HEK293 (cell line): ENCODE measurements at regions not wholly inside any gene's neighbourhood (a gene's known extent, or its start where the extent isn't known, plus 50 kb on each side); places are given as distances from the start of the nearest gene placed in this dataset.

Experiments
- CTCF ChIA-PET: fragments of 350-600 bp; formaldehyde crosslinking; extraction: SDS; loops from one replicate; lab custom pipeline; 2021; ENCODE audit warnings: antibody characterized with exemption; lab: Yijun Ruan, JAX
- POLR2A ChIA-PET: fragments of 300-600 bp; formaldehyde crosslinking; extraction: SDS; loops from one replicate; lab custom pipeline; 2020; ENCODE audit warnings: antibody characterized with exemption, inconsistent platforms; lab: Yijun Ruan, JAX
- H3K27ac ChIP-seq: fragments of 200-500 bp; sonication (Bioruptor generic); 2 replicates; pipeline ENCODE4 v1.5.1; 2014; ENCODE audit warnings: low read depth, low read length, control low read depth, inconsistent platforms; ENCODE audit errors: extremely low read depth
- H3K36me3 ChIP-seq, 2 experiments: fragments of 200-500 bp in 1 of 2; sonication (Bioruptor generic) in 1 of 2; 1 replicate in 1 of 2; 2 replicates in 1 of 2; pipeline ENCODE4 v1.5.1; 2014 to 2017; ENCODE audit warnings: inconsistent platforms in 2 of 2, low read length in 2 of 2; ENCODE audit not compliant: control insufficient read depth in 2 of 2, insufficient read depth in 1 of 2
- H3K4me1 ChIP-seq: fragments of 200-500 bp; sonication (Bioruptor generic); 2 replicates; pipeline ENCODE4 v1.5.1; 2014; ENCODE audit warnings: mild to moderate bottlenecking, low read length, inconsistent platforms; ENCODE audit not compliant: control insufficient read depth, insufficient read depth
- H3K4me3 ChIP-seq: 2 replicates; pipeline ENCODE4 v1.5.1; 2011; ENCODE audit warnings: low read depth, mild to moderate bottlenecking, control low read depth, low read length, moderate library complexity
- H3K9me3 ChIP-seq: fragments of 200-500 bp; sonication (Bioruptor generic); 2 replicates; pipeline ENCODE4 v1.5.1; 2014; ENCODE audit warnings: low read depth, low read length, inconsistent platforms; ENCODE audit not compliant: control insufficient read depth, insufficient read depth
- SCRT1 ChIP-seq: fragments of 450-650 bp; formaldehyde crosslinking; IDR thresholded peaks from 2 replicates; pipeline ENCODE4 v1.5.1; 2016; ENCODE audit warnings: missing biosample characterization, missing genetic modification characterization, borderline replicate concordance
- YY1 ChIP-seq: fragments of 450-650 bp; formaldehyde crosslinking; IDR thresholded peaks from 2 replicates; pipeline ENCODE4 v1.5.1; 2018; ENCODE audit warnings: missing biosample characterization, missing genetic modification characterization
- ZBTB17 ChIP-seq: fragments of 450-650 bp; formaldehyde crosslinking; IDR thresholded peaks from 2 replicates; pipeline ENCODE4 v1.5.1; 2016; ENCODE audit warnings: missing biosample characterization, missing genetic modification characterization
- ZBTB20 ChIP-seq: fragments of 450-650 bp; formaldehyde crosslinking; IDR thresholded peaks from 2 replicates; pipeline ENCODE4 v1.5.1; 2016; ENCODE audit warnings: missing biosample characterization, missing genetic modification characterization
- ZFP37 ChIP-seq: fragments of 450-650 bp; formaldehyde crosslinking; IDR thresholded peaks from 2 replicates; pipeline ENCODE4 v1.5.1; 2016; ENCODE audit warnings: missing biosample characterization, missing genetic modification characterization
- ZFP69B ChIP-seq: fragments of 450-650 bp; formaldehyde crosslinking; IDR thresholded peaks from 2 replicates; pipeline ENCODE4 v1.5.1; 2016; ENCODE audit warnings: missing biosample characterization, missing genetic modification characterization
- ZNF112 ChIP-seq: fragments of 450-650 bp; formaldehyde crosslinking; IDR thresholded peaks from 2 replicates; pipeline ENCODE4 v1.5.0; 2017; ENCODE audit warnings: missing biosample characterization, missing genetic modification characterization
- ZNF169 ChIP-seq: fragments of 450-650 bp; formaldehyde crosslinking; IDR thresholded peaks from 2 replicates; pipeline ENCODE4 v1.5.1; 2016; ENCODE audit warnings: missing biosample characterization, missing genetic modification characterization
- ZNF223 ChIP-seq: fragments of 450-650 bp; formaldehyde crosslinking; IDR thresholded peaks from 2 replicates; pipeline ENCODE4 v1.5.1; 2016; ENCODE audit warnings: missing biosample characterization, missing genetic modification characterization
- ZNF302 ChIP-seq: fragments of 450-650 bp; formaldehyde crosslinking; IDR thresholded peaks from 2 replicates; pipeline ENCODE4 v1.5.1; 2016; ENCODE audit warnings: missing biosample characterization, missing genetic modification characterization, low read depth
- ZNF530 ChIP-seq: fragments of 450-650 bp; formaldehyde crosslinking; IDR thresholded peaks from 2 replicates; pipeline ENCODE4 v1.5.1; 2016; ENCODE audit warnings: low read depth, missing biosample characterization, missing genetic modification characterization
- ZNF624 ChIP-seq: fragments of 450-650 bp; formaldehyde crosslinking; IDR thresholded peaks from 2 replicates; pipeline ENCODE4 v1.5.1; 2017; ENCODE audit warnings: missing biosample characterization, missing genetic modification characterization
- ZNF629 ChIP-seq: fragments of 450-650 bp; formaldehyde crosslinking; IDR thresholded peaks from 2 replicates; pipeline ENCODE4 v1.5.1; 2017; ENCODE audit warnings: missing biosample characterization, missing genetic modification characterization
- ZNF654 ChIP-seq: fragments of 450-650 bp; formaldehyde crosslinking; IDR thresholded peaks from 2 replicates; pipeline ENCODE4 v1.5.1; 2016; ENCODE audit warnings: low read depth, missing biosample characterization, missing genetic modification characterization
- ZNF664 ChIP-seq: fragments of 450-650 bp; formaldehyde crosslinking; IDR thresholded peaks from 2 replicates; pipeline ENCODE4 v1.5.1; 2016; ENCODE audit warnings: missing biosample characterization, missing genetic modification characterization
- ZNF670 ChIP-seq: fragments of 450-650 bp; formaldehyde crosslinking; IDR thresholded peaks from 2 replicates; pipeline ENCODE4 v1.5.1; 2016; ENCODE audit warnings: missing biosample characterization, missing genetic modification characterization, low read depth
- ZNF76 ChIP-seq: fragments of 450-650 bp; formaldehyde crosslinking; IDR thresholded peaks from 2 replicates; pipeline ENCODE4; 2016; ENCODE audit warnings: low read depth, missing biosample characterization, missing genetic modification characterization, borderline replicate concordance
- ZNF776 ChIP-seq: fragments of 450-650 bp; formaldehyde crosslinking; IDR thresholded peaks from 2 replicates; pipeline ENCODE4 v1.5.0; 2017; ENCODE audit warnings: missing biosample characterization, missing genetic modification characterization, borderline replicate concordance
- TF ChIP-seq, protein P1 (sequence below): fragments of 450-650 bp; formaldehyde crosslinking; IDR thresholded peaks from 2 replicates; pipeline ENCODE4 v1.5.1; 2016; ENCODE audit warnings: missing biosample characterization, missing genetic modification characterization
- TF ChIP-seq, protein P2 (sequence below): fragments of 450-650 bp; formaldehyde crosslinking; IDR thresholded peaks from 2 replicates; pipeline ENCODE4; 2016; ENCODE audit warnings: missing biosample characterization, missing genetic modification characterization
- TF ChIP-seq, protein P3 (sequence below): fragments of 450-650 bp; formaldehyde crosslinking; IDR thresholded peaks from 2 replicates; pipeline ENCODE4 v1.5.0; 2017; ENCODE audit warnings: missing biosample characterization, missing genetic modification characterization, borderline replicate concordance

DNA sequence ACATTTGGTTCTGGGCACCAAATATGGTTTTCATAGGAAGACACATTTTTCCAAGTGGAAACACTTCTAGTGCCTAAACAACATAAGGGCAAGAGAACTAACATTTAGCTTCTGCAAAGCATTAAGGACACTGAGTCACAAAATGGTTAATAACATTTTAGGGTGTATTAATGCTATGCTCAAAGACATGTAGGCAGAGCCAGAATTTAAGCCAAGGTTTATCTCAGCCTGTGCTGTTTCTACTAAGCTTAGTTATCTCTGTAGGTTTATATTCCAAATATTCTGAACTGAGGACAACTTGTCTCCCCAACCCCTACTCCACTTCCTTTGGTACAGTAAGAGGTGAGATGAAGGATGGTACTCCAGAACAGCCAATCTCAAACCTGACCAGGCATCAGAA is 54.1 kb upstream of the AKAP13 start:
- ChIA-PET POLR2A (no interaction called here), CTCF (interaction anchor here (0.9 to 9.2 kb wide), 5 partner anchors 8 to 179 kb away, joined by 3 to 117 read pairs (median 5); no protein-coding TSS in a partner anchor)
- H3K9me3 ChIP-seq = no peaks in the 10 kb centered on the region
- no peak overlapping the region for H3K4me3 ChIP-seq
- H3K36me3 ChIP-seq = no peaks in the 10 kb centered on the region
- TF ChIP-seq ZNF624 (tag by site-specific recombination) = no peak
- no peak for TF ChIP-seq ZNF76 (tag by site-specific recombination)
- TF ChIP-seq, protein P1, sequence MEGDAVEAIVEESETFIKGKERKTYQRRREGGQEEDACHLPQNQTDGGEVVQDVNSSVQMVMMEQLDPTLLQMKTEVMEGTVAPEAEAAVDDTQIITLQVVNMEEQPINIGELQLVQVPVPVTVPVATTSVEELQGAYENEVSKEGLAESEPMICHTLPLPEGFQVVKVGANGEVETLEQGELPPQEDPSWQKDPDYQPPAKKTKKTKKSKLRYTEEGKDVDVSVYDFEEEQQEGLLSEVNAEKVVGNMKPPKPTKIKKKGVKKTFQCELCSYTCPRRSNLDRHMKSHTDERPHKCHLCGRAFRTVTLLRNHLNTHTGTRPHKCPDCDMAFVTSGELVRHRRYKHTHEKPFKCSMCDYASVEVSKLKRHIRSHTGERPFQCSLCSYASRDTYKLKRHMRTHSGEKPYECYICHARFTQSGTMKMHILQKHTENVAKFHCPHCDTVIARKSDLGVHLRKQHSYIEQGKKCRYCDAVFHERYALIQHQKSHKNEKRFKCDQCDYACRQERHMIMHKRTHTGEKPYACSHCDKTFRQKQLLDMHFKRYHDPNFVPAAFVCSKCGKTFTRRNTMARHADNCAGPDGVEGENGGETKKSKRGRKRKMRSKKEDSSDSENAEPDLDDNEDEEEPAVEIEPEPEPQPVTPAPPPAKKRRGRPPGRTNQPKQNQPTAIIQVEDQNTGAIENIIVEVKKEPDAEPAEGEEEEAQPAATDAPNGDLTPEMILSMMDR (tag by site-specific recombination) = no peak
- H3K4me1 ChIP-seq = no peaks in the 10 kb centered on the region
- no peak overlapping the region for H3K27ac ChIP-seq

DNA sequence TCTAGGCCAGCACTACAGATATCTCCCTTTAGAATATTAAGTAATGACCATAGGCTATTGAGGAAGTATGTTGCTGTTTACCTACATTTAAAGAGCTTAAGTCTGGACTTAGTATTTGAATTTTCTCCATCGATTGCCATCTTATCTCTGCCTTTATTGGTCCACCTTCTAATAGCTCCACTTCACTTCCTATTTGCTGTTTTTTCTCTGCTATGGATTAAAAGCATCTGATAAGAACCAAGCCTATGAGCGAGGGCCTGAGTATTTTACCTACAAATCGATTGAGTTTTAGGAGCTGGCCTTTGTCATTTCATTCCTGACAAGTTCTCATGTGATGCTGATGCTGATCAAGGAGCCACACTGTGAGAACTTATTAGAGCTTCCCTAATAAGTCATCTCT is 52.6 kb upstream of the AKAP13 start:
- Histone ChIP-seq H3K4me3 (no peak overlapping the region), H3K36me3 (no peaks in the 10 kb centered on the region), H3K4me1 (no peaks in the 10 kb centered on the region), H3K9me3 (no peaks in the 10 kb centered on the region), H3K27ac (no peak overlapping the region)
- POLR2A ChIA-PET = no interaction called here
- TF ChIP-seq ZNF169 = no peak
- no peak for TF ChIP-seq YY1 (tag by site-specific recombination)
- TF ChIP-seq ZNF664 (tag by site-specific recombination) = no peak
- no peak for TF ChIP-seq ZFP37 (tag by site-specific recombination)
- TF ChIP-seq ZNF530 (tag by site-specific recombination) = no peak
- TF ChIP-seq SCRT1 (tag by site-specific recombination) = no peak
- TF ChIP-seq, protein P2, sequence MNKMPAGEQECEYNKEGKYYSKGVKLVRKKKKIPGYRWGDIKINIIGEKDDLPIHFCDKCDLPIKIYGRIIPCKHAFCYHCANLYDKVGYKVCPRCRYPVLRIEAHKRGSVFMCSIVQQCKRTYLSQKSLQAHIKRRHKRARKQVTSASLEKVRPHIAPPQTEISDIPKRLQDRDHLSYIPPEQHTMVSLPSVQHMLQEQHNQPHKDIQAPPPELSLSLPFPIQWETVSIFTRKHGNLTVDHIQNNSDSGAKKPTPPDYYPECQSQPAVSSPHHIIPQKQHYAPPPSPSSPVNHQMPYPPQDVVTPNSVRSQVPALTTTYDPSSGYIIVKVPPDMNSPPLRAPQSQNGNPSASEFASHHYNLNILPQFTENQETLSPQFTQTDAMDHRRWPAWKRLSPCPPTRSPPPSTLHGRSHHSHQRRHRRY (tag by site-specific recombination) = no peak
- TF ChIP-seq ZNF629 (tag by site-specific recombination) = no peak
- TF ChIP-seq ZNF670 (tag by site-specific recombination) = no peak
- no peak for TF ChIP-seq ZNF223 (tag by site-specific recombination)
- no peak for TF ChIP-seq ZNF302 (tag by site-specific recombination)
- TF ChIP-seq, protein P3, sequence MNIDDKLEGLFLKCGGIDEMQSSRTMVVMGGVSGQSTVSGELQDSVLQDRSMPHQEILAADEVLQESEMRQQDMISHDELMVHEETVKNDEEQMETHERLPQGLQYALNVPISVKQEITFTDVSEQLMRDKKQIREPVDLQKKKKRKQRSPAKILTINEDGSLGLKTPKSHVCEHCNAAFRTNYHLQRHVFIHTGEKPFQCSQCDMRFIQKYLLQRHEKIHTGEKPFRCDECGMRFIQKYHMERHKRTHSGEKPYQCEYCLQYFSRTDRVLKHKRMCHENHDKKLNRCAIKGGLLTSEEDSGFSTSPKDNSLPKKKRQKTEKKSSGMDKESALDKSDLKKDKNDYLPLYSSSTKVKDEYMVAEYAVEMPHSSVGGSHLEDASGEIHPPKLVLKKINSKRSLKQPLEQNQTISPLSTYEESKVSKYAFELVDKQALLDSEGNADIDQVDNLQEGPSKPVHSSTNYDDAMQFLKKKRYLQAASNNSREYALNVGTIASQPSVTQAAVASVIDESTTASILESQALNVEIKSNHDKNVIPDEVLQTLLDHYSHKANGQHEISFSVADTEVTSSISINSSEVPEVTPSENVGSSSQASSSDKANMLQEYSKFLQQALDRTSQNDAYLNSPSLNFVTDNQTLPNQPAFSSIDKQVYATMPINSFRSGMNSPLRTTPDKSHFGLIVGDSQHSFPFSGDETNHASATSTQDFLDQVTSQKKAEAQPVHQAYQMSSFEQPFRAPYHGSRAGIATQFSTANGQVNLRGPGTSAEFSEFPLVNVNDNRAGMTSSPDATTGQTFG (tag by site-specific recombination) = no peak
- no peak for TF ChIP-seq ZNF112 (tag by site-specific recombination)
- no peak for TF ChIP-seq ZBTB17 (tag by site-specific recombination)
- TF ChIP-seq ZNF776 (tag by site-specific recombination) = no peak
- no peak for TF ChIP-seq ZNF654
- no peak for TF ChIP-seq ZFP69B
- no peak for TF ChIP-seq ZBTB20
- CTCF ChIA-PET = interaction anchor here (0.9 to 9.2 kb wide), 11 partner anchors 9 to 178 kb away, joined by 4 to 117 read pairs (median 5); partner anchors contain the start of gene AKAP13
